ENCODE measurements at regions not wholly inside any gene's neighbourhood (a gene's known extent, or its start where the extent isn't known, plus 50 kb on each side); places are given as distances from the start of the nearest gene placed in this dataset.

DNA sequence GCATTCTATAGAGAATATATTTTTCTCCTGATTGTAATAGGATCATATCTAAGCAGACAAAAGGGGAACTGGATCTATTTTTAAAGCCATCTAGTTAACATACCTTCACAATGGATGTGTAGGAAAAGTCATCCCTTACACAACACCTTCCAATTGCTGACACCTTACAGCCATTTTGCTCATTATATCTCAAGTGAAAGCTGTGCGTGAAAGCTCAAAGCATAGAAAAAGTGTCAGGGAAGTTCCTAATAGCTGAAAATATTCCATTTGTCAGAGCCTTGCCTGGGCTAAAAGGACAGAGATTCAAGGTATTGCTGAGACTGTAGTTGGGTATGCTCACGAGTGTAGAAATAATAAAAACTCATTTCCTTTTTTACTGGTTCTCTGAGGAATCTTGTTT, 340.6 kb upstream of the KLHL1 start:
- 83 to 84% methylated on average over 2 of the region's 2 CpGs for WGBS, 2 donors (ENCODE audit: low coverage in 1 of 2)
- intact Hi-C loops (cut with DNase I; ENCODE audit: low total_unique reads), result no loop called here
- no peaks in the 10 kb centered on the region for H3K27me3 ChIP-seq

DNA sequence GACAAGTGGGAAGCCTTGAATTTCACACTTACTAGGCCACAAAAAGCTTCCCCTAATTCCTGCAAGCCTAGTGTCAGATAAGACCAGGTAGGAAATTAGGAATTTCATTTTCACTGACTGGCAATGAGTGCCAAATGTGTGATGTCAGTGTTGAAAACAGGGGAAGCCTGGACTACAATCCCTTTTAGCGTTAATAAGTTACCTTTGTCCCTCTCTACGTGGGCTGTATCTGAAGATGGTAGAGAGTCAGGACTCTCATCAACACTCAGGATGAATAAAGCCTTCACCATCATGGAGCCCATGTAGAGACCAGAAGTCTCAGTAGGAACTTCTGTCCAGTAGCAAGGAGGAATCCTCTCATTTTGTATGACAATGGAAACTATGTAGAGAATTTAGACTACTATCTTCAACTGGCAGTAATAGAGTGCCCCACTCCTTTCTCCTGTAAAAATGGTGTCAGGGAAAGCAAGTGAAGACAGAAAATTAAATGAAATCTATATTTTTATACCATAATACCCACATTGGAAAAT, 324.1 kb upstream of the KLHL1 start:
- no peak for DNase-seq
- in situ Hi-C loops (cut with MboI; ENCODE audit: low pct_ligation_motif_present in 1 of 4, low pct_unique_long_range_greater_than_20kb in 1 of 4, low sequenced_read_pairs in 3 of 4), result no loop called here
- TF ChIP-seq EP300 (IDR thresholded peaks at IDR 0.05; ENCODE audit: low read depth), result no peak
- TF ChIP-seq POLR2A (IDR thresholded peaks at IDR 0.05), result no peak
- TF ChIP-seq POLR2AphosphoS5 (IDR thresholded peaks at IDR 0.05), result no peak
- TF ChIP-seq, protein P1, sequence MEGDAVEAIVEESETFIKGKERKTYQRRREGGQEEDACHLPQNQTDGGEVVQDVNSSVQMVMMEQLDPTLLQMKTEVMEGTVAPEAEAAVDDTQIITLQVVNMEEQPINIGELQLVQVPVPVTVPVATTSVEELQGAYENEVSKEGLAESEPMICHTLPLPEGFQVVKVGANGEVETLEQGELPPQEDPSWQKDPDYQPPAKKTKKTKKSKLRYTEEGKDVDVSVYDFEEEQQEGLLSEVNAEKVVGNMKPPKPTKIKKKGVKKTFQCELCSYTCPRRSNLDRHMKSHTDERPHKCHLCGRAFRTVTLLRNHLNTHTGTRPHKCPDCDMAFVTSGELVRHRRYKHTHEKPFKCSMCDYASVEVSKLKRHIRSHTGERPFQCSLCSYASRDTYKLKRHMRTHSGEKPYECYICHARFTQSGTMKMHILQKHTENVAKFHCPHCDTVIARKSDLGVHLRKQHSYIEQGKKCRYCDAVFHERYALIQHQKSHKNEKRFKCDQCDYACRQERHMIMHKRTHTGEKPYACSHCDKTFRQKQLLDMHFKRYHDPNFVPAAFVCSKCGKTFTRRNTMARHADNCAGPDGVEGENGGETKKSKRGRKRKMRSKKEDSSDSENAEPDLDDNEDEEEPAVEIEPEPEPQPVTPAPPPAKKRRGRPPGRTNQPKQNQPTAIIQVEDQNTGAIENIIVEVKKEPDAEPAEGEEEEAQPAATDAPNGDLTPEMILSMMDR (IDR thresholded peaks at IDR 0.05), result no peak
- Histone ChIP-seq H3K9me3 (no peaks in the 10 kb centered on the region), H3K36me3 (no peaks in the 10 kb centered on the region), H3K27me3 (no peaks in the 10 kb centered on the region), H3K4me3 (no peak overlapping the region), H3K27ac (no peak overlapping the region), H3K4me1 (no peaks in the 10 kb centered on the region)
- intact Hi-C loops (cut with DNase I; ENCODE audit: low total_unique reads), result no loop called here
- 80% methylated on average over 2 of the region's 2 CpGs; no CpG with 5 or more reads in 1 of the 2 donors for WGBS, 2 donors (ENCODE audit: low coverage in 1 of 2)

More for the DNA sequence above, 340.6 kb upstream of the KLHL1 start:
- no peak overlapping the region for H3K4me3 ChIP-seq
- no peak for TF ChIP-seq POLR2A (IDR thresholded peaks at IDR 0.05)
- TF ChIP-seq POLR2AphosphoS5 (IDR thresholded peaks at IDR 0.05), result no peak
- TF ChIP-seq EP300 (IDR thresholded peaks at IDR 0.05; ENCODE audit: low read depth), result no peak
- TF ChIP-seq, protein P1 (IDR thresholded peaks at IDR 0.05), result no peak
- no peaks in the 10 kb centered on the region for H3K4me1 ChIP-seq
- H3K27ac ChIP-seq, result no peak overlapping the region
- no peaks in the 10 kb centered on the region for H3K36me3 ChIP-seq
- in situ Hi-C loops (cut with MboI; ENCODE audit: low pct_ligation_motif_present in 1 of 4, low pct_unique_long_range_greater_than_20kb in 1 of 4, low sequenced_read_pairs in 3 of 4), result no loop called here
- DNase-seq, result no peak
- no peaks in the 10 kb centered on the region for H3K9me3 ChIP-seq

DNA sequence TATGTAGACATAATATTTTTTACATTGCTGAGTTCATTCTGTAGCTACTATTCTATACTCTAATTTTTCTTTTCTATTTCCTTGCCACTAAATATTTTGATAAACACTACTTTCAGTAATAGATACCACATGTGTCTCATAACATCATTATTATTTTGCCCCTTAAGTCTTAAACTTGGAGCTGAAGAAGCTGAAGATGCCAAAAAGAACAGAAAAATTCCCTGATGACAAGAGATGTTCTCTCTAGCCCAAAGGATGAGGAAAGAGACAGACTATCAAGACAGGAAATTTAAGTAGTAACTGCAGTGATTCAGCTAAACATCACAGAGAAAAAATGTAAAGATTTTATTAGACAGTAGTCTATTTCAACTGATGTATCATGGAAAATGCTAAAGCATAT, 322.0 kb upstream of the KLHL1 start:
- Histone ChIP-seq H3K4me1 (no peaks in the 10 kb centered on the region), H3K9me3 (no peaks in the 10 kb centered on the region), H3K27ac (no peak overlapping the region), H3K27me3 (no peaks in the 10 kb centered on the region), H3K4me3 (no peak overlapping the region), H3K36me3 (no peaks in the 10 kb centered on the region)
- intact Hi-C loops (cut with DNase I; ENCODE audit: low total_unique reads), result no loop called here
- no peak for TF ChIP-seq POLR2A (IDR thresholded peaks at IDR 0.05)
- TF ChIP-seq, protein P1 (IDR thresholded peaks at IDR 0.05), result no peak
- TF ChIP-seq EP300 (IDR thresholded peaks at IDR 0.05; ENCODE audit: low read depth), result no peak
- DNase-seq, result no peak
- in situ Hi-C loops (cut with MboI; ENCODE audit: low pct_ligation_motif_present in 1 of 4, low pct_unique_long_range_greater_than_20kb in 1 of 4, low sequenced_read_pairs in 3 of 4), result no loop called here

DNA sequence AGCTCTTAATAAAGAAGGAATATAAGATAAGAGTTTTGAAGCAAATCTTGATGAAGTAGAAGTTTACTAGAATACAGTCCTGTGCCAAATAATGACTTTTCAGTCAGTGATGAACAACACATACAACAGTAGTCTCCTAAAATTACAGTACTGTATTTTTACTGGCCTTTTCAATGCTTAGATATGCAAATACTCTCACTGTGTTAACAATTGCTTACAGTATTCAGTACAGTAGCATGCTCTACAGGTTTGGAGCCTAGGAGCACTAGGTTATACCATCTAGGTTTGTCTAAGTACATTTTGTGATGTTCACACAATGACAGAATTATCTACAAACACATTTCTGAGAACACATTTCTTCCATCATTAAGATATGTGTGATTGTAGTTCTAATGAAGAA, 316.7 kb upstream of the KLHL1 start:
- in situ Hi-C loops (cut with MboI; ENCODE audit: low pct_ligation_motif_present in 1 of 4, low pct_unique_long_range_greater_than_20kb in 1 of 4, low sequenced_read_pairs in 3 of 4), result no loop called here
- no peaks in the 10 kb centered on the region for H3K4me1 ChIP-seq
- H3K27me3 ChIP-seq, result no peaks in the 10 kb centered on the region
- no peak for DNase-seq
- H3K9me3 ChIP-seq, result no peaks in the 10 kb centered on the region
- no peaks in the 10 kb centered on the region for H3K36me3 ChIP-seq
- no peak overlapping the region for H3K27ac ChIP-seq
- no peak overlapping the region for H3K4me3 ChIP-seq
- intact Hi-C loops (cut with DNase I; ENCODE audit: low total_unique reads), result no loop called here
- TF ChIP-seq EP300 (IDR thresholded peaks at IDR 0.05; ENCODE audit: low read depth), result no peak
- TF ChIP-seq POLR2A (IDR thresholded peaks at IDR 0.05), result no peak
- TF ChIP-seq, protein P1 (IDR thresholded peaks at IDR 0.05), result no peak
- no peak for TF ChIP-seq POLR2AphosphoS5 (IDR thresholded peaks at IDR 0.05)
